Vagina (tissue), 2 donors: ENCODE measurements at regions not wholly inside any gene's neighbourhood (a gene's known extent, or its start where the extent isn't known, plus 50 kb on each side); places are given as distances from the start of the nearest gene placed in this dataset.
"Not testable (repeated sequence)": the region's sequence is repeated elsewhere in the genome, so short reads cannot be mapped to it uniquely, and the experiment has no call there.

Source experiments
- DNase-seq, 2 donors: peaks; one replicate each; pipeline ENCODE4 v3.0.0-alpha.2; 2017; ENCODE audit errors: extremely low spot score in 2 of 2
- H3K27ac ChIP-seq: fragments of 200-600 bp; sonication (generic); one replicate; pipeline ENCODE4 v1.5.1; 2019
- H3K27me3 ChIP-seq: fragments of 200-600 bp; sonication (generic); one replicate; pipeline ENCODE4 v1.5.1; 2019
- H3K36me3 ChIP-seq, 2 donors: fragments of 200-600 bp; sonication (generic); one replicate each; pipeline ENCODE4 v1.5.1; 2017 to 2019
- H3K4me1 ChIP-seq: fragments of 200-600 bp; sonication (generic); one replicate; pipeline ENCODE4 v1.5.1; 2019
- H3K4me3 ChIP-seq, 2 donors: fragments of 200-600 bp; sonication (generic); 1 replicate in 1 of 2; 2 replicates in 1 of 2; pipeline ENCODE4 v1.5.1; 2016 to 2019
- H3K9me3 ChIP-seq: fragments of 200-600 bp; sonication (generic); one replicate; pipeline ENCODE4 v1.5.1; 2019
- POLR2A ChIP-seq, 2 donors: fragments of 450-650 bp; IDR thresholded peaks; one replicate each; pipeline ENCODE4 v1.6.1; 2017; ENCODE audit warnings: antibody characterized with exemption in 2 of 2, mild to moderate bottlenecking in 2 of 2, moderate library complexity in 2 of 2
- POLR2AphosphoS5 ChIP-seq, 2 donors: sonication (generic); formaldehyde crosslinking; IDR thresholded peaks; one replicate each; pipeline ENCODE4 v1.9.0; 2017; ENCODE audit warnings: antibody characterized with exemption in 2 of 2, mild to moderate bottlenecking in 2 of 2, low read depth in 1 of 2; ENCODE audit not compliant: insufficient read depth in 1 of 2
- intact Hi-C: fragments of 100-400 bp; cut with DNase I; formaldehyde crosslinking; loops from one replicate; pipeline ENCODE4 v1.15.1; 2023
- TF ChIP-seq, protein P1 (sequence below), 3 experiments: fragments of 450-650 bp in 2 of 3; fragments of 200-600 bp in 1 of 3; sonication (generic) in 1 of 3; IDR thresholded peaks; one replicate each; pipeline ENCODE4 v1.5.1; 2017 to 2019; ENCODE audit warnings: antibody characterized with exemption in 3 of 3, mild to moderate bottlenecking in 2 of 3, moderate library complexity in 2 of 3

DNA sequence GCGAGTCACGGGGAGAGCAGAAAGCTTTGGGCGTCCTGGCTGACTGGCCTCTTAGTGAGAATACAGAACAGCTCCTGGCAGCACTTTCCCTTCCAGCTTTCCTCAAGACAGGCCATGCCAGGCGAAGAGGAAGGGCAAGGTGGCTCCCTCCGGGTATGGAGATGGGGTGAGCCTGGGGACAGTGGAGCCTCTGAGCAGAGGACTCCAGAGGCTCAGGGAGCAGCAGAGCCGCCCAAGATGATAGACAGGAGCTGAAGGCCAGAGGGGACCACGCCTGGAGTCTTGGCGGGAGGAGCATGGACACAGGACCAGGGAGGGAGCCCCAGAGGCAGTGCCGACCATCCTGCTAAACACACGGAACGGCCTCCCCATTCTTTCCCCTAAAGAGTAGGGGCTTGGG lies 229.1 kb downstream of the TM9SF2 start:
- no peak for DNase-seq
- TF ChIP-seq POLR2A (IDR thresholded peaks at IDR 0.05) (no peak), POLR2AphosphoS5 (IDR thresholded peaks at IDR 0.05; ENCODE audit: insufficient read depth in 1 of 2, low read depth in 1 of 2) (no peak)
- TF ChIP-seq, protein P1, sequence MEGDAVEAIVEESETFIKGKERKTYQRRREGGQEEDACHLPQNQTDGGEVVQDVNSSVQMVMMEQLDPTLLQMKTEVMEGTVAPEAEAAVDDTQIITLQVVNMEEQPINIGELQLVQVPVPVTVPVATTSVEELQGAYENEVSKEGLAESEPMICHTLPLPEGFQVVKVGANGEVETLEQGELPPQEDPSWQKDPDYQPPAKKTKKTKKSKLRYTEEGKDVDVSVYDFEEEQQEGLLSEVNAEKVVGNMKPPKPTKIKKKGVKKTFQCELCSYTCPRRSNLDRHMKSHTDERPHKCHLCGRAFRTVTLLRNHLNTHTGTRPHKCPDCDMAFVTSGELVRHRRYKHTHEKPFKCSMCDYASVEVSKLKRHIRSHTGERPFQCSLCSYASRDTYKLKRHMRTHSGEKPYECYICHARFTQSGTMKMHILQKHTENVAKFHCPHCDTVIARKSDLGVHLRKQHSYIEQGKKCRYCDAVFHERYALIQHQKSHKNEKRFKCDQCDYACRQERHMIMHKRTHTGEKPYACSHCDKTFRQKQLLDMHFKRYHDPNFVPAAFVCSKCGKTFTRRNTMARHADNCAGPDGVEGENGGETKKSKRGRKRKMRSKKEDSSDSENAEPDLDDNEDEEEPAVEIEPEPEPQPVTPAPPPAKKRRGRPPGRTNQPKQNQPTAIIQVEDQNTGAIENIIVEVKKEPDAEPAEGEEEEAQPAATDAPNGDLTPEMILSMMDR (IDR thresholded peaks at IDR 0.05): no peak
- intact Hi-C loops: no loop called here
- H3K27me3 ChIP-seq: no peaks in the 10 kb centered on the region
- no peak overlapping the region for H3K4me3 ChIP-seq
- H3K4me1 ChIP-seq: no peaks in the 10 kb centered on the region
- H3K9me3 ChIP-seq: no peaks in the 10 kb centered on the region
- H3K36me3 ChIP-seq: no peaks in the 10 kb centered on the region
- H3K27ac ChIP-seq: no peak overlapping the region

DNA sequence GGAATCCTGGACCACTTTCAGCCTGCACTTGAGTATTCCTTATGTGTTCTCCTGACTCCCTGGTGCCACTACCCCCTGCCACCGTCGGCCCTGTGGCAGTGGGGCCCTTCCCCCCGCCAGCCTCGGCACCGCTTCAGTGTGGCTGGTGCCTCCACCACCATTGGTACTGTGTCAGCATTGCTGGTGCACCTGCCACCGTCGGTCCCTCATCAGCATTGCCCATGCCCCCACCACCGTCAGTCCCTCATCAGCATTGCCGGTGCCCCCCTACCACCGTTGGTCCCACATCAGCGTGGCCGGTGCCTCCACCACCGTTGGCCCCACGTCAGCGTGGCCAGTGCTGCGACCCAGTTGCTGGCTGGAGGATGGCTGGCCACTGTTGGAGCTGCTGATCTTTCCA lies 228.5 kb downstream of the TM9SF2 start:
- no peaks in the 10 kb centered on the region for H3K27me3 ChIP-seq
- TF ChIP-seq, protein P1 (IDR thresholded peaks at IDR 0.05): no peak
- no peak for TF ChIP-seq POLR2A (IDR thresholded peaks at IDR 0.05)
- no peak for TF ChIP-seq POLR2AphosphoS5 (IDR thresholded peaks at IDR 0.05; ENCODE audit: insufficient read depth in 1 of 2, low read depth in 1 of 2)
- no peak for DNase-seq

DNA sequence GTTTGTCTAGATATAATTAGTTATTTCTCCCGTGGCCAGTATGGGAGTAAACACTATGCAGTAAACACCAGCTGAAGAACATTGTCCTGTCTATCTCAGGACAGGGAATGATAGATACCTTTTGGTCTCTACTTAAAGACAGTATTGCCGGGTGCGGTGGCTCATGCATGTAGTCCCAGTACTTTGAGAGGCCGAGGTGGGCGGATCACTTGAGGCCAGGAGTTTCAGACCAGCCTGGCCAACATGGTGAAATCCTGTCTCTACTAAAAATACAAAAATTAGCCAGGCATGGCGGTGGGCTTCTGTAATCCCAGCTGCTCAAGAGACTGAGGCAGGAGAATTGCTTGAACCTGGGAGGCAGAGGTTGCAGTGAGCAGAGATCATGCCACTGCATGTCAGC lies 226.4 kb downstream of the TM9SF2 start:
- intact Hi-C loops, H3K27ac ChIP-seq, H3K27me3 ChIP-seq, DNase-seq, H3K4me1 ChIP-seq, H3K36me3 ChIP-seq, H3K4me3 ChIP-seq, H3K9me3 ChIP-seq: not testable (repeated sequence)

More for the DNA sequence above, 228.5 kb downstream of the TM9SF2 start:
- no peaks in the 10 kb centered on the region for H3K4me1 ChIP-seq
- H3K36me3 ChIP-seq: no peaks in the 10 kb centered on the region
- H3K9me3 ChIP-seq: no peaks in the 10 kb centered on the region
- no peak overlapping the region for H3K4me3 ChIP-seq
- intact Hi-C loops: no loop called here
- no peak overlapping the region for H3K27ac ChIP-seq

DNA sequence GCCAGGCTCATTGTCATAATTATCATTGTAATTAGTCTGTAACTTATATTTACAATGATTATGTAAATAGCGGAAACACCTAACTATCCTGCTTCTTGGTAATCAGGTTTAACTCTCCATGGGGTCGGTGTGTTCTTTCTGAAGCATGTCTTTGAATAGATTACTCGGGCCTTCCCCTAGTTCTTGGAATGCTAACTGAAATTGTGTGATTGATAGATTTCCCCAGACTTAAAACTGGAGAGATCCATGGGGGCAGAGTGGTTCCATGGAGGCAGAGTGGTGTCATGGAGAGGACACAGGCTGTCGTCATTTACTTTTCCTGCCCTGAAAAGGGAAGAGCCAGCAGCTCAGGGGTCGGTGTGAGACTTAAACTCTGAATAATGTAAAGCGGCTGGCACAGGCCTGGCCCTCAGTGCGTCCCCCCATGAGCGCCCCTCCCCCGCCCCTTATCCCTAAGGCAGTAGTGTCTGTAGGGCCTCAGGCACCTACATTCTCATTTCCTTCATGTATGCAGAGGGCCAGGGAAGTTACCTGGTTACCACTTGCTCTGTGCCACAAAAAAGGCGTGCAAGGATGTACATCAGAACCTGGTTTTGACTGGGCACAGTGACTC lies 225.1 kb downstream of the TM9SF2 start:
- Histone ChIP-seq H3K9me3 (no peaks in the 10 kb centered on the region), H3K27ac (no peak overlapping the region), H3K4me3 (no peak overlapping the region), H3K4me1 (no peaks in the 10 kb centered on the region), H3K27me3 (no peaks in the 10 kb centered on the region), H3K36me3 (no peaks in the 10 kb centered on the region)
- TF ChIP-seq POLR2AphosphoS5 (IDR thresholded peaks at IDR 0.05; ENCODE audit: insufficient read depth in 1 of 2, low read depth in 1 of 2): no peak
- TF ChIP-seq, protein P1 (IDR thresholded peaks at IDR 0.05): no peak
- TF ChIP-seq POLR2A (IDR thresholded peaks at IDR 0.05): no peak
- intact Hi-C loops: no loop called here
- no peak for DNase-seq

DNA sequence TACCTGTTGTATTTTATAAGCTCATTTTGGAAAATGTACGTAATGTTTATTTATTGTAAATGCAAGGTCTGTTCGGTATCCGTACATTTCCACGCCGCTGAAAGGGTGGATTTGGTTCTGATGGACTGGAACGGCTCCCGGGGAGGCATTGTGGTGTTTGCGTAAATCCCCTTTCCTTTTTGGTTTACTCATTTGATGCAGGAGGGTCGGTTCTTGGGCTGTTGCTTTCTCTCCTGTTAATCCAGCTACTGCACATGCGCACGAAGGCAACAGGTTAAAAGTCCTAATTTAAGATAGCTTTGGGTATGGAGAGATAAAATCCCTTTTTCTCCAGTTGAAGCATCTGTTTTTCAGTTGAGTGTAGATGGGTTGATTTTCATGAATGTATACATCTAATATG lies 224.4 kb downstream of the TM9SF2 start:
- TF ChIP-seq POLR2AphosphoS5 (IDR thresholded peaks at IDR 0.05; ENCODE audit: insufficient read depth in 1 of 2, low read depth in 1 of 2): no peak
- TF ChIP-seq, protein P1 (IDR thresholded peaks at IDR 0.05): no peak
- no peak for TF ChIP-seq POLR2A (IDR thresholded peaks at IDR 0.05)
- Histone ChIP-seq H3K36me3 (no peaks in the 10 kb centered on the region), H3K4me3 (no peak overlapping the region), H3K27ac (no peak overlapping the region), H3K9me3 (no peaks in the 10 kb centered on the region), H3K27me3 (no peaks in the 10 kb centered on the region), H3K4me1 (no peaks in the 10 kb centered on the region)
- DNase-seq: no peak
- intact Hi-C loops: no loop called here
